ENCODE measurements at regions not wholly inside any gene's neighbourhood (a gene's known extent, or its start where the extent isn't known, plus 50 kb on each side); places are given as distances from the start of the nearest gene placed in this dataset.
"Not testable (repeated sequence)": the region's sequence is repeated elsewhere in the genome, so short reads cannot be mapped to it uniquely, and the experiment has no call there.

DNA sequence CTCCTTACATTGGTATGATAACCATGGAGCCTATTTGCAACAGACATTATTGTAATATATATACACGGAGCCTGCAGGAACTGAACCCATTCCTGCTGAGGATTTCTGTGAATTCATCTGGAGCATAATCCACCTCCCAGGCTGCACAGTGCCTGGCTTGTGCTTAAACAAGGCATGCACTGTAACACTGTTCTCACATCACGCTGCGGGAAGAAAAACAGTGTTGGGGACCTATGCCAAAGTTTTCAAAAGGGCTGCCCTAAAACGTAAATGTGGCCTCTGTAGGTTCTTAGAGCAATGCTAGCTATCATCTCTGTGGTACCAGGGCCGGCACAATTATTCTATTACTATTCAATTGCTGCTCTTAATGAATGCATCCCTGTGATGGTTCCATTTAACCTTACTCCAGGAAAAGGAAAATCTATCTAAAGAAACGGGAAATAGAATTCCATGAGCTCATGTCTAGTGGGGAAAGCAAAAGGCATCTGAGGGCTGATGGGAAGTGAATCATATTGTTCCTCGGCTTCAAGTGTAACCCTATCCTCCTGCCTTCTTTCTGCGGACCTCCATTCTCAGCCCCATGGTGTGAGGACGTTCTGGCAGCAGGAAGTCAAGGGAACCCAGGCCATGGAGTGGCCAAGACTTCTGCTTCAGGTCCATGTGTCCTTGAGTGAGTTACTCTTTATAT lies 525.5 kb downstream of the SOX6 start:
- no peak for DNase-seq (ENCODE audit: low read depth in 3 of 3, low spot score in 1 of 3)

DNA sequence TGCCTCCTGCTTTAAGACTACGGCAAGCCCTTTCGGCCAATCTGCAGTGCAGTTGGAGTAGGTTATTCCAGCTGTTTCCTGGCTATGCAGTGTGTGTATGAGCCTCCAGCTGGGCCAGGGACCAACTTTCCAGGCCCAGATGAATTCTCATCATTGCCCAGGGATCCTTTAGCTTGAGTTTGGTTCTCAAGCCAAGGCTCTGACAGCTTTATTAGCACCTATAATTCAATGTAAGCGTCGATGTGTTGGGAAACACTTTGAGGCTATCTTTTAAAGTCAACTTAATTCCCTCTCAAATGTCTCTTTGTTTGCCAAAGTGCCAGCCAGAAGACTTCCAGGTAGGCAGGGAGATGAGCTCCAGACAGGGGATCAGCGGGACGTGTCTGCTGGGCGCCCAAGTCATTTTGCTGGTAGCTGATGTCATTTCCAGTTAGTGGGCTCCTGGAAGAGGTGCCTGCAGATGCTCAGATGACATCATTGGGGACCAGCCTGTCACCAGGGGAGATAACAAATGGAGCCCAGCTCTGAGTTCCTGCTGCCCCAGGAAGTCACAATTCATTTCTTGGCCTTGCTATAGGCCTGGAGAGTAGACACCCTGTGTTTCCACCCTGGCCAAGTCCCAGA lies 520.4 kb downstream of the SOX6 start:
- no peak for DNase-seq (ENCODE audit: low read depth in 3 of 3, low spot score in 1 of 3)

DNA sequence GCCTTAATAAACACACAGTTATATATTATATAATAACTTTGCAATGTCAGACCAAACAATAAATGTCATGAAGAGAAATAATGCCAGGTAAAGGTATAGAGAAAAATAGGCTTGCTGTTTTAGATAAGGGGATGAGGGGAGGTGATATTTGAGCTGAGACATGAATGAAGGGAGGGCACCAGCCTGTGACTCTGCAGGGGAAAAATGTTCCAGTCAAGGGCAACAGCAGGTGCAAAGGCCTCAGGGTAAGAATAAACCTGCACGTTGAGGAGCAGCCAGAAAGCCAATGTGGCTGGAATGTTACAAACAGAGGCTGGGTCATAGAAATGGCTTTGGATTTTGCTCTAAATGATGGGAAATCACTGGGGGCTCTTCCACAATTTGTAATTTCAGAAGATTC lies 519.6 kb downstream of the SOX6 start:
- no peak for DNase-seq (ENCODE audit: low read depth in 3 of 3, low spot score in 1 of 3)

DNA sequence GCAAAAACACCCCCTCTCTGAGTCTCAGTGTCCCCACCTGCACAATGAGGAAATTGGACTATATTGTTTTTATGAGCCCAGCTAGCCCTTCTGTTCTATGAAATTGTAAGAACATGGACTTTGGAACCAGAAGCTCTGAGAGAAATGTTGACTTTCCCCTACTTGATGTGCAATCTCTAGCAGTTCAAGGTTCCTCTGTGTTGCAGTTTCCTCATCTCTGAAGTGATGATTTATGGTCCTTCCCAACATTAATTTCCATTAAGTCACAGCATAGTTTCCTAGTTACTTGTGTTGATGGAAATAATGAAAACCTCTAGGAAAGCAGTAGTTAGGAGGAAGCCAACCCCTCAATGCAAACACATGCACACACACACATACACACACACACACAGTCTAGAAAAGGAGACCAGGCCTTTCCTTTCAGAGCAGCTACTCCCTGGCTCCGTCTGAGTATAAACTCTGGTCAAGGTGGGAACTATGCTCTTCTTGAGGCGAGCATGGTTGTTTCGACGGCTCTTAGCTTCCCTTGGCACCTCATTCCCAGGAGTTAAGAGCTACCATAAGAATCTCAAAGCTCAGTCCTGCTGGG lies 518.4 kb downstream of the SOX6 start:
- no peak for DNase-seq (ENCODE audit: low read depth in 3 of 3, low spot score in 1 of 3)

DNA sequence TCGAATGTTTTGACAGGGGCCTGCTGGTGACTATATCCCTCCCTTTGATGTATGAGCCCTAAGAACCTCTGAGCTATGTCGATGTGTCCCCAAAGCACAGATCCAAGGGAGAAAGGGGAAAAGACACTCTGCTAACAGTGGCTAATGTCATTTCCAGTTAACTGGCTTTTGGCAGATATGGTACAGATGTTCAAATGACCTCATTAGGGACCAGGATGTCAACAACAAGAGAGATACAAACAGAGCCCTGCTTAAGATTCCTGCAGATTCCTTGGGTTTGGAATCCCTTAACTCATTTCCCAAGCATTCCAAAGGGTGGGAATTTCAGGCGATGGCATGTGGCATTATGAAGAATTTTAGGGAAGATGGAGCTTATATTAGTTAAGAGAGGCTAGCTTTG lies 517.3 kb downstream of the SOX6 start:
- no peak for DNase-seq (ENCODE audit: low read depth in 3 of 3, low spot score in 1 of 3)

DNA sequence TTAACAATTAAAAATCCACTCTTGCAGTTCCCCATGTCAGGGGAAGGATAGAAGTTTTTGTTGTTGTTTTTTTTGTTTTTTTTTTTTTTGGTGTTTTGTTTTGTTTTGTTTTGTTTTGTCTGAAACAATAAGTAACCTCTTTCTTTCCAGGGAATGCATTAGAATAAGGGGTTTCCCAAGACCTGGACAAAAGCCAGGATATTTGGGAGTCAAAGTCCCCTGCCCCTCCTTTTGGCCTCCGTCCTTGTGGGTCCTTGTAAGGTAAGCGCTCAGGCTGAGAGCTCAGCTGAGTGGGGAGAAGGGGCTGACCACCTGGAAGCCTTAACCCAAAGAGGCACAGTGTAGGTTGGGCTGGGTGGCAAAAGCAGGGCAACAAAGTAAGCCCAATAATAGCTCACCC lies 515.4 kb downstream of the SOX6 start:
- no peak for DNase-seq (ENCODE audit: low read depth in 3 of 3, low spot score in 1 of 3)

DNA sequence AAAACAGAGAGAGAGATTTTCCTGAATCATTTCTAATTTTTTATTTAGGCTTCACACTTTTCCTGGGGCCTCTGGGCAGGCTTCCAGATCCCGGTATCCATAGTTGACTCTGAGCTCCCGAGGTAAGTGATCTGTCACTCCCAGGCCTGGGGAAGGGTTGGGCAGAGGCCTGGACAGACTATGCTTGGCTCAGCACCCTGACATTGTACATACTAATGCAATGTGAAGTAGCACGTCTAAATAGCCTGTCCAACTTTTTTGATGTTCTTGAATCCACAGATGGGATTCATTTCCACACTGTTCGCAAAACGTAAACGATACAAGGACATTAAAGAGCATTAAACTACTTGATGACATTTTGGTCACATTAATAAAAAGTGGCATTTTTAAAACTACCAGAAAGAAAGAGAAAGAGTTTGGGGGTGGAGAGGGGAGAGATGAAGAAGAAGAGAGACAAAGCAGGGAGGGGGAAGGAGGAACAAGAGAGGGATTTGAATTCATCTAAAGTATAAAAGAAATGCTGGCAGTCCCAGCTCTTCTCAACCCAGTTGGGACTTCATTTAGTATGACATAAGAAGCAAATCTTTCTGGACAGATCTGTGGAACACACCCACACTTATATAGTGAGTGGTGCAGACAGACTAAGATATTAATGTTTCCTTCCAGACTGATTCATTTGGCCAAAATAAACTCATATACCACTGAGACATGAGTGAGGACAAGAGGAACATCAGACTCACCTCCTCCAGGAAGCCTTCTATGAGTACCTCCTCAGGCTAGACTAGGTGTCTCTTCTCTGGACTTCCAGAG lies 514.2 kb downstream of the SOX6 start:
- DNase-seq (ENCODE audit: low read depth in 3 of 3, low spot score in 1 of 3): no peak

DNA sequence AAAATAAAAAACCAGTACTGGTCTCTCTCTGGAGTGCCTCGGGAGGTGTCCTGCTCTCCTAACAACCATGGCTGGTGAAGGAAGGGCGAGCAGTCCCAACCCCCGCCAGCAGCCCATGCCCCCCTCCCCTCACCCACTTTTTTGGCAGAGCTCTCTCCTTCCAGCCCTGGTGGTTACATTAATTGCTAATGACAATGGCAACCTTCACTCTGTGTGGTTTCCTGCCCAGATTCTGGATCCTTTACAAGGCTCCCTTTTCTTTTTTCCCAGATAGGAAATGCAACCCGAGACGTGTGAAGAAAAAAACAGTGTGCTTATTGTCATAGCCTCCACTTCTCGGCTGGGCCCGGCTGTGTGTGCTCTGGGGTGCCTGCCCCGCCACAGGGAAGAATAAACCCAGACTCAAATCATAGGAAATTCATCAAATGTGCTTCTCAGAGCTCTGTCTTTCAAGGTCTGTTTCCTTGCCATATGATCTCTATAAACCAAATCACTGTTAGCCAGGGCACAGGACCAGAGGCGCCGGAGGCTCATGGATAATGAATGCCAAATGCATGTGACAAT lies 513.0 kb downstream of the SOX6 start:
- no peak for DNase-seq (ENCODE audit: low read depth in 3 of 3, low spot score in 1 of 3)

DNA sequence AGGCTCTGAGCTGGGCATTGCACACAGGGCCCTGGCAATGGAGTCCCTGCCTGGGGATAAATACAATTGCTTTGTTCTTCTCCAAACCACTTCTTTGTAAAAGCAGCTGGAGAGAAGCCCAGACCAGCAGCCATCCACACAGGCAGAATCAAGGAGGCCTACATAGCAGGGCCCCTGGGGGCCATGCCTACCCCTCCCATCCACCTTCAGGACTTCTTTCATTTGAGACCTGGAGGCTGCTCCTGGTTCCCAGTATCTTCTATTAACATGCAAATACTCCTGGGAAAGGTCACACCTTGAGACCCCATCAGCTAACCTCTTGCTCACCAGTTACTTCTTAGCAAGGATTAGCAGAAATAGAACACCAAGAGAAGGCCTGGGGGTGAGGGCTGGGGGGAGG lies 511.1 kb downstream of the SOX6 start:
- DNase-seq (ENCODE audit: low read depth in 3 of 3, low spot score in 1 of 3): no peak

DNA sequence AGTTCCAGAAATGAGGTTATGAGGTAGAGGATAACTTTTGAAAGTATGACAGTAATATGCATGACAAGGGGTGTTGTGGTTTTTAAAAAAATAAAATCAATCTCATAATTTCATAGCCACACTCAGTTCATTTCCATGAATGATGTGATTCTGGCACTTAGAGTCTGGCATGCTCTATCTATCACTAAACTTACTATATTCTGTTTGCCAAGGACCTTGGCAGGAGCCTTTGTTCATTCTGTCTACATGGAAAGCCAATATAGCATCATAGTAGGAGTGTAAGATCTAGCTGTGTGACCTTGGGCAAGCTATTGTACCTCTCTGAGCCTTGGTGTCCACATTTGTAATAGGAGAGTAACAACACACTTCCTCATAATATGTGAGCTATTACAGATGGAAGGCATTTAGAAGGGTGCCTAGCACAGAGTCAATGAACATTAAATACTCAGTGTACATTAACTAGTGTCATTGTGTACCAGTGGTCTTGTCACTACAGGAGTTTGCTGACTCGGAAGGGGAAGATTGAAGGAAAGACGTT lies 507.6 kb downstream of the SOX6 start:
- DNase-seq (ENCODE audit: low read depth in 3 of 3, low spot score in 1 of 3): no peak

DNA sequence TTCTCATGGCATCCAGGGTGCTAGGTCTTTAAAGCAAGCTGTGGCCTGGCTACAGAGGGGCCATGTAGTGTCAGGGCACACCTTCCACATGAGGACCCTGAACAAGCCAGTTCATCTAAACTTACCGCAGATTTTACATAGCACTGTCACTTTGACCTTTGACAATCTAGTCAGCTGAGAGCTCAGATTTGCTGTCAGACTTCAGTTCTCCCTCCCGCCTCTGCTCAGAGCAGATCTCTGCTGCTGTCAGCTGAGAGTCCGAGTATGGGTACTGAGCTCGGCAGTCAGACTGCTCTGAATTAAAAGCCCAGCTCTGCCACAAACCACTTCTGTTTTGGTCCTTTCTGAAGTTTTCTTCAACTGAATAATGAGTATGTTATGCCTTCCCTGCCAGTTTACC lies 507.1 kb downstream of the SOX6 start:
- no peak for DNase-seq (ENCODE audit: low read depth in 3 of 3, low spot score in 1 of 3)

DNA sequence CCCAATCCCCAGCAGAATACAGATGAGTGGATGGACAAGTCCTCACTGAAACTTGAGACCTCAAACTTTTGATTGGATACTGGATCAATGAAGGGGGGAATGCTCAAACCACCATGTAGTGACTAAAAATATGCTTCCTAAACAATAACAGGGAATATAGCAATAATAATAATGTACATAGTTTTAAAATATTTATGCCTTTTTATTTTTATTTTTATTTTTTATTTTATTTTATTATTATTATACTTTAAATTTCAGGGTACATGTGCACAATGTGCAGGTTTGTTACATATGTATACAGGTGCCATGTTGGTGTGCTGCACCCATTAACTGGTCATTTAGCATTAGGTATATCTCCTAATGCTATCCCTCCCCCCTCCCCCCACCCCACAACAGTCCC lies 506.0 kb downstream of the SOX6 start:
- DNase-seq (ENCODE audit: low read depth in 3 of 3, low spot score in 1 of 3): not testable (repeated sequence)

DNA sequence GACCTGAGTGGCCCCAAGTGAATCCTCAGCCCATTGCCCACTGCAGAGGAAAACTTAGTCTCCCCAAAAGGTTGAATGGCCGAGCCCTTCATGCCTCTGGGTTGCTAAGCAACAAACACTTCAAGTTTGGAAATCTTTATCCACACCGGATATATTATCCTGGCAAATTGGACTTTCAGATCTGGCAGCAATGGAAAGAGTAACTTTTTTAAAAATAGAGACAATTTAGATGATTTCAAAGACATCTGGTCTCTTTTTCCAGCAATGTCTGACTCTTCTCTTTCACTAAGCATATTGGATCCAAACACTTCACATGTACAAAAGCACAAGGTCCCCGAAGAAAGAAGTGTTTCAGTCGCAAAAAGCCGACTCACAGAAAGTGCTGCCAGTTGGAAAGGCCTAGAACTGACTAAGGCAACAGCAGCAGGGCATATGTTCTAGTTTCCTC lies 505.3 kb downstream of the SOX6 start:
- DNase-seq (ENCODE audit: low read depth in 3 of 3, low spot score in 1 of 3): no peak

DNA sequence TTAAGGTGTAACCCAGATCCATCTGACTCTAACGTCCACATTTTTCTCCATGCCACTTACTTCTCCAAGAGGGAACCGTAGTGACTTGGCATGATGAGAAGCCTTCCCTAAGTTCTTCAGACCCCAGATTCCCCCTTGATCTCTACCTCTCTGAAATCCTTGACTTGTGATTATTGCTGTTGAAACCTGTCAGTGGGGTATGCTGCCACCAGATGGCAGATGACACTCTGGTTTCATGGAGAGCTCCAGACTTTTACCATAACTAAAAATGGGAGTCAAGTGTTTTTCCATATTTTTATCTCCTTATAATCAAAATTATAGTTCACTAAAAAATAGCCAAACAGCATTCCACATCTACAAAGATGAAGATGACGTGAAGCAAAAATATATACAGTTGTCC lies 504.2 kb downstream of the SOX6 start:
- DNase-seq (ENCODE audit: low read depth in 3 of 3, low spot score in 1 of 3): no peak

DNA sequence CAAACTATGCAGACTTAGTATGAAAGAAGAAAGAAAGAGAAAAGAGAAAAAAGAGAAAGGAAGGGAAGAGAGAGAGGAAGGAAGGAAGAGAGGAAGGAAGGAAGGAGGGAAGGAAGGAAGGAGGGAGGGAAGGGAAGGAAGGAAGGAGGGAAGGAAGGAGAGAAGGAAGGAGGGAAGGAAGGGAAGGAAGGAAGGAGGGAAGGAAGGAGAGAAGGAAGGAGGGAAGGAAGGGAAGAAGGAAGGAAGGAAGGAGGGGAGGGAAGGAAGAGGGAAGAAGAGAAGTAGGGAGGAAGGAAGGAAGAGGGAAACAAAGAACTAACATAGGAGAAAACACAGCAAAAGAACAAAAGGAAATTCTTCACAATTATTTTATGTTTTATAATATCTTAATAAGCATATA lies 502.1 kb downstream of the SOX6 start:
- DNase-seq (ENCODE audit: low read depth in 3 of 3, low spot score in 1 of 3): no peak

DNA sequence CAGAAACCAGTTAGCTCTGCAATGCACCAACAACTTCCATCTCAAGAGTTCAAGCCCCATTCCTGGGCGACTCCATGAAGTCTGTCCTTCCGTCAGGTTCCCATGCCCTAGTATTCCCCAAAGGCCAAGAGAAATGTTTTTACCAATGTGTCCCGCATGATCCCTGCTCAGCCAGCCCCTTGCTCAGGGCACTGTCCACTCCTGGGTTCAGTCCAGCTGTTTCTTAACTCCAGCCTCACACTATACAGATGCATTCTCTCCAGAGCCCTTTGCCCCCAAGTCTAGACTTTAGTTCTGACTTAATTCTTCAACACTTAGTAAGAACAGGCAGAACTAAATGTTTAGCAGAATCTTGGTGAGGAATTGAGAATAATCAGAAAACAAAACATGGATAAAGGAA lies 497.5 kb downstream of the SOX6 start:
- no peak for DNase-seq (ENCODE audit: low read depth in 3 of 3, low spot score in 1 of 3)

DNA sequence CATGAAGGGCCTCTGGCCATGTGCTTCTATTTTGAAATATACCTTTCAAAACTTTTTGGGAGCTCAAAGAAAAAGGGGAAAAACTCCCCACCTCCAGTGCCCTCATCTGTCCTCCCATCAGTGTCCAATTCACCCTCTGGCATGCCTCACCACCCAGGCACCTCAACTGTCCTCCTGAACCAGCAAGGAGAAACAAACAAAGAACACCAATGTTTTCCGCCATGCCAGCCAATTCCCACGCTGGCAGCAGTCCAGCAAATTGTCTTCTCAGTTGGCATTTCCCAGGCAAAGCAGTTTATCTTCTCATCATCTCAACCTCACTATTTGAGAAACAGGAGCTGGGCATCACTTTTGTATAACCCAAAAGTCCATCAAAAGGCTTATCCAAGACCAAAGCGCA lies 496.9 kb downstream of the SOX6 start:
- DNase-seq (ENCODE audit: low read depth in 3 of 3, low spot score in 1 of 3): no peak

DNA sequence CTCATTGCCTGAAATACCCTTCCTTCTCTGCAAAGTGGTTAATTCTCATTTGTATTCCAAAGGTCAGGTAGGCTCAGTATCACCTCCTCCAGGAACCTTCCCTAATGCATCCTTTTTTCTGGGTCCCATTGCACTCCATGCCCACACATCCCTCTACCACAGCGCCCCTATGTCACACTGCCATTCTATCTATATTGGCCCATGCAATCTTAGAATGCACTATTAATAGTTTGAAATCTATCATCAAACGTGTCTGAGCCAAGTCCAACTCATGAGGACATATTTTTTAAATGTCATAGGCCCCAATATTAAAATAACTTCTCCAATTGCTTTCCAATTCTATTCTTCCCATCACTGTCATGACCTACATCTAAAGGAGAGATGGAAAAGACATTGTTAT lies 495.1 kb downstream of the SOX6 start:
- DNase-seq (ENCODE audit: low read depth in 3 of 3, low spot score in 1 of 3): no peak

DNA sequence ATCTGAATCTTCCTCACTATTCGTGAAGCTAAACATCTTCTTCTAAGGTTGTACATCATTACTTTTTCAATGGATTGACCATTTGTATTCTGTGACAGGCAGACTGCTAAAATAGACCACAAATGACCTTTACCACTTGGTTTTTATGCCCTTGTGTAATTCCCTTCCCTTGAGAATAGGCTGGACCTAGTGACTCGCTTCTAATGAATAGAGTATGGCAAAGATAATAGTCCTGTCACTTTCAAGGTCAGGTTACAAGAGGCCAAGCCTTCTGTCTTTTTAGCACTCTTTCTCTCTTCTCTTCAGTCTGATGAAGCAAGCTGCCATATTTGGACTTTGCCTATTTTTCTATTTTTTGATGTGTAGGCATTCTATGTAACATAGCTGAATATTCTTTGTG lies 492.9 kb downstream of the SOX6 start:
- no peak for DNase-seq (ENCODE audit: low read depth in 3 of 3, low spot score in 1 of 3)

DNA sequence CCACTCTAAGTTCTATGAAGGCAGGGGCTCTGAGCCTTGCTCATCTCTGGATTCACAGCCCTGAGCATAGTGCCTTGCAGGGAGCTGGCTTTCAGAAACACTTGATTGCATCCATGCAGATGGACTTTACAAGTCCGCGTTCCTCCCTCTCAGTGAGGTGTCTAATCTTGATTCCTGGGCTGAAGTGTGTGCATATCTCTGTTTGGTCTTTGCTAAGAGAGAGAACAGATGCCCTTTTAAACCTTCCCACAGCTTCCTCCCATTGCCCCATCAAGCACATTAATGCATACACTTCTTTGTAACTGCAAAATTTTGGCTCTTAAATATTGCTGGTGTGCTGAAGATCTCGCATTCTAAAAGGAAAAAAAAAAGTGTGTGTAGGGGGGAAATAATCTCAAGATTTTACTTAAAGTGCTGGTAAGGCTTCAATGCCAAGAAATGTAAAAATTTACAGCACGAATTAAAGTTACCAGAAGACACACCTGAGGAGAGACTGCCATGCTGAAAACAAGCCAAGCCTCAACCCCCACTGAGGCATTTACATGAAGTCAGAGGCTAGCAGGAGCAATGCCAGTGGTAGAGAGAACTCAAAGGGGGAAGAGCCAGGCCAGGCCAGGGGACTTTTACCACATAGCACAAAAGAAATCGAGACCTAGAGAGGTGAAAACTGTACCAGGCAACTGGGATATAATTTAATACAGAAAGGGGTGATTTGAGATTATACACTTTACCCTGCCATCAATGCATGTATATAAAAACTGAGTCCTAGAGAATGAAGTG lies 492.1 kb downstream of the SOX6 start:
- DNase-seq (ENCODE audit: low read depth in 3 of 3, low spot score in 1 of 3): no peak

Measured in stimulated activated CD4-positive, alpha-beta T cell treated with anti-CD3 and anti-CD28 coated beads, TNF-alpha, amount 100 ng/mL, for 1 hour (primary cell).